ENCODE measurements at regions not wholly inside any gene's neighbourhood (a gene's known extent, or its start where the extent isn't known, plus 50 kb on each side); places are given as distances from the start of the nearest gene placed in this dataset.

DNA sequence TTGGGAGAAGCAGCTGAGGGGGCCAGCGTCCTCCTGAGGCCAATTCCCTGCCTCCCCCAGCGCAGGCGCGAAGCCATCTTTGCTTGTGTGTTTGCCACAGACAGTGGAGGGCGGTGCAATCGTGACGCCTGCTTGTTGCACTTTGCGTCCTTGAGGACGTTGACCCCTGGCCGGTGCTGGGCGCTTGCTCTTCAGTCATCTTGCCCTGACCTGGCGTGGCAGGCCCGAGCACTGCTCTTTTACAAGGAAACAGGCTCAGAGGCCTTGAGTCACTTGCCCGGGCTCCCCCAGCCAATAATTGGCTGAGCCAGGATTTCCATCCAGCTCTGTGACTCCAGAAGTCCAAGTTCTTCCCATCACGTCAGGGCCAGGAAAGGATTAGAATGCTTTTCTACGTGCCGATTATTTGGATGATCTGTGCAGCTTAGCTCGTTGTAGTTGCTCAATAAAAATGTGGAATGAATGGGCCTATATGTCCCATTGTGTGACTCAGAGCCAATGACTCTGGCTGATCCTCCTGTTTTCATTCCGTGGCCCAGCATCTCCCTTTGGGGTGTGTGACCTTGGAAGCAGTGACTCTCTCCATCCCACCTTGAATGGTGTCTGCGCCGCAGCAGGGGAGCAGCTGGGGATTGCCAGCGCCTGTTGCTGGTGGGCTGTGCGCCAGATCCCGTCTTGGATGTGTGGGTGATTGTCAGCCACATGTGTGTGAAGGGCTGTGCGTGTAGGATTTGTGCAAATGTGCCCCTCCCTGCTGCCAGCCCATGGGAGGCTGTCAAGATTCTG lies 214.1 kb downstream of the SEC14L1 start (continued):
- TF ChIP-seq, protein P1, sequence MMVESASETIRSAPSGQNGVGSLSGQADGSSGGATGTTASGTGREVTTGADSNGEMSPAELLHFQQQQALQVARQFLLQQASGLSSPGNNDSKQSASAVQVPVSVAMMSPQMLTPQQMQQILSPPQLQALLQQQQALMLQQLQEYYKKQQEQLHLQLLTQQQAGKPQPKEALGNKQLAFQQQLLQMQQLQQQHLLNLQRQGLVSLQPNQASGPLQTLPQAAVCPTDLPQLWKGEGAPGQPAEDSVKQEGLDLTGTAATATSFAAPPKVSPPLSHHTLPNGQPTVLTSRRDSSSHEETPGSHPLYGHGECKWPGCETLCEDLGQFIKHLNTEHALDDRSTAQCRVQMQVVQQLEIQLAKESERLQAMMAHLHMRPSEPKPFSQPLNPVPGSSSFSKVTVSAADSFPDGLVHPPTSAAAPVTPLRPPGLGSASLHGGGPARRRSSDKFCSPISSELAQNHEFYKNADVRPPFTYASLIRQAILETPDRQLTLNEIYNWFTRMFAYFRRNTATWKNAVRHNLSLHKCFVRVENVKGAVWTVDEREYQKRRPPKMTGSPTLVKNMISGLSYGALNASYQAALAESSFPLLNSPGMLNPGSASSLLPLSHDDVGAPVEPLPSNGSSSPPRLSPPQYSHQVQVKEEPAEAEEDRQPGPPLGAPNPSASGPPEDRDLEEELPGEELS (CRISPR knock-in tag; IDR thresholded peaks at IDR 0.05), result peak; percentile 96
- TF ChIP-seq, protein P2, sequence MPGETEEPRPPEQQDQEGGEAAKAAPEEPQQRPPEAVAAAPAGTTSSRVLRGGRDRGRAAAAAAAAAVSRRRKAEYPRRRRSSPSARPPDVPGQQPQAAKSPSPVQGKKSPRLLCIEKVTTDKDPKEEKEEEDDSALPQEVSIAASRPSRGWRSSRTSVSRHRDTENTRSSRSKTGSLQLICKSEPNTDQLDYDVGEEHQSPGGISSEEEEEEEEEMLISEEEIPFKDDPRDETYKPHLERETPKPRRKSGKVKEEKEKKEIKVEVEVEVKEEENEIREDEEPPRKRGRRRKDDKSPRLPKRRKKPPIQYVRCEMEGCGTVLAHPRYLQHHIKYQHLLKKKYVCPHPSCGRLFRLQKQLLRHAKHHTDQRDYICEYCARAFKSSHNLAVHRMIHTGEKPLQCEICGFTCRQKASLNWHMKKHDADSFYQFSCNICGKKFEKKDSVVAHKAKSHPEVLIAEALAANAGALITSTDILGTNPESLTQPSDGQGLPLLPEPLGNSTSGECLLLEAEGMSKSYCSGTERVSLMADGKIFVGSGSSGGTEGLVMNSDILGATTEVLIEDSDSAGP (CRISPR knock-in tag; IDR thresholded peaks at IDR 0.05; ENCODE audit: borderline replicate concordance), result peak; percentile 90
- TF ChIP-seq ZNF629 (CRISPR knock-in tag; conservative IDR thresholded peaks at IDR 0.05), result peak; percentile 66; the same call in 1 of the 2 replicates
- no peak for TF ChIP-seq TAF1 (CRISPR knock-in tag; IDR thresholded peaks at IDR 0.05)

DNA sequence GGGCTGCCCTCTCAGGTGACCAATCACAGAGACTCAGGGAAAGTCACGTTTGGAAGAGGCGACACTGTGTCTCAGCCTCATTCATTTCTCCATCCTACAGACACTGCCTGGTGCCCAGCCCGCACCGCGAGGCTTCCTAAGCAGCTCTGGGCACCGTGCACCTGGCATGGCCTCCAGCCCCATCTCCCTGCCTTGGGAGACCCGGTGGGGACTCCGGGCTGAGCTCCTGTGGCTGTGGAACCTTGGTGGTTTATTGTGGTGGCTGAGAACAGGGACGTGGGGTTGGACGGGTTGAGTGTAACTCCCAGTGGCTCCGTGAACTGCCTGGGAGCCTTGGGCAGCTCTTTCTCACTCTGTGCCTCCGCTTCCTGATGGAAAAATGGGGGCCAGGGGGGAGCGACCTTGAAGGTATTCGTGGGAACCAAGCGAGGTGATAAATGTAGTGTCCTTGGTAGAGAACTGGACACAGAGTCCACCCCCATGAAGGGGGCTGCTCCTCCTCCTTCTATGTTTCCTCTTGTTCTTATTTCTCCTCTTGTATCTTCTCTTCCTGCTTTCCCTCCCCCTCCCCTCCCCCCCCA lies 215.4 kb downstream of the SEC14L1 start:
- peak overlapping the region; percentile 71 for H3K27ac ChIP-seq (ENCODE audit: extremely low read length, insufficient read depth, low read length)
- CTCF ChIA-PET (ENCODE audit: low intra/inter-chr PET ratio, low total read pairs), result no interaction called here
- TF ChIP-seq YEATS4 (CRISPR knock-in tag; IDR thresholded peaks at IDR 0.05; ENCODE audit: borderline replicate concordance) (no peak), ZNF605 (CRISPR knock-in tag; IDR thresholded peaks at IDR 0.05) (no peak), TCF7 (IDR thresholded peaks at IDR 0.05; ENCODE audit: low read depth) (no peak)
- TF ChIP-seq, protein P3, sequence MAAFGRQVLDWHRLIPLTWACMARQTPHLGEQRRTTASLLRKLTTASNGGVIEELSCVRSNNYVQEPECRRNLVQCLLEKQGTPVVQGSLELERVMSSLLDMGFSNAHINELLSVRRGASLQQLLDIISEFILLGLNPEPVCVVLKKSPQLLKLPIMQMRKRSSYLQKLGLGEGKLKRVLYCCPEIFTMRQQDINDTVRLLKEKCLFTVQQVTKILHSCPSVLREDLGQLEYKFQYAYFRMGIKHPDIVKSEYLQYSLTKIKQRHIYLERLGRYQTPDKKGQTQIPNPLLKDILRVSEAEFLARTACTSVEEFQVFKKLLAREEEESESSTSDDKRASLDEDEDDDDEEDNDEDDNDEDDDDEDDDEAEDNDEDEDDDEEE (CRISPR knock-in tag; IDR thresholded peaks at IDR 0.05), result 0 out of 2 replicates have a peak, but pooled peaks have one; percentile 17
- TF ChIP-seq, protein P4, sequence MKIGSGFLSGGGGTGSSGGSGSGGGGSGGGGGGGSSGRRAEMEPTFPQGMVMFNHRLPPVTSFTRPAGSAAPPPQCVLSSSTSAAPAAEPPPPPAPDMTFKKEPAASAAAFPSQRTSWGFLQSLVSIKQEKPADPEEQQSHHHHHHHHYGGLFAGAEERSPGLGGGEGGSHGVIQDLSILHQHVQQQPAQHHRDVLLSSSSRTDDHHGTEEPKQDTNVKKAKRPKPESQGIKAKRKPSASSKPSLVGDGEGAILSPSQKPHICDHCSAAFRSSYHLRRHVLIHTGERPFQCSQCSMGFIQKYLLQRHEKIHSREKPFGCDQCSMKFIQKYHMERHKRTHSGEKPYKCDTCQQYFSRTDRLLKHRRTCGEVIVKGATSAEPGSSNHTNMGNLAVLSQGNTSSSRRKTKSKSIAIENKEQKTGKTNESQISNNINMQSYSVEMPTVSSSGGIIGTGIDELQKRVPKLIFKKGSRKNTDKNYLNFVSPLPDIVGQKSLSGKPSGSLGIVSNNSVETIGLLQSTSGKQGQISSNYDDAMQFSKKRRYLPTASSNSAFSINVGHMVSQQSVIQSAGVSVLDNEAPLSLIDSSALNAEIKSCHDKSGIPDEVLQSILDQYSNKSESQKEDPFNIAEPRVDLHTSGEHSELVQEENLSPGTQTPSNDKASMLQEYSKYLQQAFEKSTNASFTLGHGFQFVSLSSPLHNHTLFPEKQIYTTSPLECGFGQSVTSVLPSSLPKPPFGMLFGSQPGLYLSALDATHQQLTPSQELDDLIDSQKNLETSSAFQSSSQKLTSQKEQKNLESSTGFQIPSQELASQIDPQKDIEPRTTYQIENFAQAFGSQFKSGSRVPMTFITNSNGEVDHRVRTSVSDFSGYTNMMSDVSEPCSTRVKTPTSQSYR (CRISPR knock-in tag; IDR thresholded peaks at IDR 0.05; ENCODE audit: borderline replicate concordance), result peak; percentile 18; the same call in 1 of the 2 replicates
- TF ChIP-seq, protein P5, sequence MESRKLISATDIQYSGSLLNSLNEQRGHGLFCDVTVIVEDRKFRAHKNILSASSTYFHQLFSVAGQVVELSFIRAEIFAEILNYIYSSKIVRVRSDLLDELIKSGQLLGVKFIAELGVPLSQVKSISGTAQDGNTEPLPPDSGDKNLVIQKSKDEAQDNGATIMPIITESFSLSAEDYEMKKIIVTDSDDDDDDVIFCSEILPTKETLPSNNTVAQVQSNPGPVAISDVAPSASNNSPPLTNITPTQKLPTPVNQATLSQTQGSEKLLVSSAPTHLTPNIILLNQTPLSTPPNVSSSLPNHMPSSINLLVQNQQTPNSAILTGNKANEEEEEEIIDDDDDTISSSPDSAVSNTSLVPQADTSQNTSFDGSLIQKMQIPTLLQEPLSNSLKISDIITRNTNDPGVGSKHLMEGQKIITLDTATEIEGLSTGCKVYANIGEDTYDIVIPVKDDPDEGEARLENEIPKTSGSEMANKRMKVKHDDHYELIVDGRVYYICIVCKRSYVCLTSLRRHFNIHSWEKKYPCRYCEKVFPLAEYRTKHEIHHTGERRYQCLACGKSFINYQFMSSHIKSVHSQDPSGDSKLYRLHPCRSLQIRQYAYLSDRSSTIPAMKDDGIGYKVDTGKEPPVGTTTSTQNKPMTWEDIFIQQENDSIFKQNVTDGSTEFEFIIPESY (CRISPR knock-in tag; IDR thresholded peaks at IDR 0.05), result peak; percentile 19; the same call in 1 of the 2 replicates

More for the DNA sequence above, 215.4 kb downstream of the SEC14L1 start:
- in situ Hi-C loops (cut with HindIII; ENCODE audit: extremely low pct_ligation_motif_present, low pct_unique_long_range_greater_than_20kb), result no loop called here
- Histone ChIP-seq H3K9ac (ENCODE audit: insufficient read depth, low read depth, low read length) (no peak overlapping the region), H3K4me1 (ENCODE audit: insufficient read depth, low read length) (peaks cover 57% of the 10 kb centered on the region), H3K27me3 (ENCODE audit: control insufficient read depth in 1 of 2, insufficient read depth in 2 of 2, low read length in 2 of 2) (no peaks in the 10 kb centered on the region), H3K79me2 (ENCODE audit: insufficient read depth, low read length) (peaks cover 79% of the 10 kb centered on the region), H3K36me3 (replicated peaks in 1 of 2; ENCODE audit: control insufficient read depth in 1 of 2, insufficient read depth in 2 of 2, low read length in 2 of 2) (peaks cover 1 to 10% of the 10 kb centered on the region in 2 experiments; a peak in 1 of 5 replicates), H3K4me2 (ENCODE audit: low read depth, low read length) (no peak overlapping the region), H2AFZ (ENCODE audit: low read length) (no peak overlapping the region), H4K20me1 (ENCODE audit: insufficient read depth, low read length) (peaks cover 52% of the 10 kb centered on the region), H3K9me3 (ENCODE audit: low read length) (no peaks in the 10 kb centered on the region), H3K4me3 (replicated peaks in 1 of 3; ENCODE audit: insufficient read depth in 1 of 3, low read depth in 2 of 3, low read length in 3 of 3) (no peak overlapping the region)
- no TSS peak for BruUV-seq (replicated peaks)
- POLR2A ChIA-PET, result interaction anchor here (0.7 to 2.4 kb wide), 3 partner anchors 18 to 76 kb away, joined by 3 to 10 read pairs (median 4); no protein-coding TSS in a partner anchor
- DNase-seq (ENCODE audit: low spot score) (no peak), ATAC-seq (peak; percentile 4; the same call in 2 of the 3 replicates), FAIRE-seq (no peak)
- intact Hi-C loops (cut with micrococcal nuclease; ENCODE audit: unreplicated experiment), result no loop called here
- WGBS (ENCODE audit: low lambda C conversion rate), result 74% methylated on average over 13 of the region's 15 CpGs

All from HepG2 (cell line).